Mesenchymal stem cell (in vitro differentiated cells and primary cell): ENCODE measurements at regions not wholly inside any gene's neighbourhood (a gene's known extent, or its start where the extent isn't known, plus 50 kb on each side); places are given as distances from the start of the nearest gene placed in this dataset.

Experiments used
- DNase-seq: peaks from one replicate; pipeline ENCODE4 v3.0.0-alpha.2; 2013
- H2AFZ ChIP-seq: one replicate; pipeline ENCODE4 v1.6.1; 2013; ENCODE audit warnings: low read depth, mild to moderate bottlenecking, control low read depth, inconsistent platforms, low read length, moderate library complexity
- H2AK5ac ChIP-seq: 2 replicates; pipeline ENCODE4 v1.6.1; 2013; ENCODE audit warnings: low read length, moderate library complexity, mild to moderate bottlenecking, inconsistent platforms; ENCODE audit not compliant: severe bottlenecking
- H2BK120ac ChIP-seq: one replicate; pipeline ENCODE4 v1.6.1; 2013; ENCODE audit warnings: low read depth, mild to moderate bottlenecking, inconsistent platforms, low read length, moderate library complexity
- H2BK12ac ChIP-seq, 2 experiments: one replicate each; pipeline ENCODE4 v1.6.1; 2013; ENCODE audit warnings: inconsistent platforms in 2 of 2, low read length in 2 of 2, mild to moderate bottlenecking in 2 of 2, moderate library complexity in 2 of 2, control low read depth in 1 of 2
- H2BK15ac ChIP-seq: one replicate; pipeline ENCODE4 v1.6.1; 2013; ENCODE audit warnings: mild to moderate bottlenecking, low read depth, inconsistent platforms; ENCODE audit not compliant: poor library complexity, severe bottlenecking
- H2BK5ac ChIP-seq: 2 replicates; pipeline ENCODE4 v1.6.1; 2013; ENCODE audit warnings: low read depth, mild to moderate bottlenecking, low read length, control low read depth, inconsistent platforms; ENCODE audit not compliant: poor library complexity, severe bottlenecking
- H3K14ac ChIP-seq, 2 experiments: one replicate each; pipeline ENCODE4 v1.6.1; 2013; ENCODE audit warnings: inconsistent platforms in 2 of 2, low read length in 2 of 2, control low read depth in 1 of 2, mild to moderate bottlenecking in 1 of 2, moderate library complexity in 1 of 2
- H3K18ac ChIP-seq, 2 experiments: one replicate each; pipeline ENCODE4 v1.6.1; 2013; ENCODE audit warnings: inconsistent platforms in 2 of 2, low read length in 2 of 2, control low read depth in 1 of 2, low read depth in 1 of 2, mild to moderate bottlenecking in 1 of 2
- H3K23ac ChIP-seq, 2 experiments: one replicate each; pipeline ENCODE4 v1.6.1; 2013; ENCODE audit warnings: inconsistent platforms in 2 of 2, low read length in 2 of 2, mild to moderate bottlenecking in 2 of 2, moderate library complexity in 2 of 2, control low read depth in 1 of 2
- H3K27ac ChIP-seq: 2 replicates; pipeline ENCODE4 v1.5.1; 2013; ENCODE audit warnings: mild to moderate bottlenecking, moderate library complexity, low read length, control low read depth, inconsistent platforms; ENCODE audit not compliant: poor library complexity, severe bottlenecking
- H3K27me3 ChIP-seq, 2 experiments: 2 replicates each; pipeline versions ENCODE4 v1.6.1 to v1.7.0; 2013; ENCODE audit warnings: low read length in 2 of 2, mild to moderate bottlenecking in 2 of 2, moderate library complexity in 2 of 2, control low read depth in 1 of 2, inconsistent platforms in 1 of 2; ENCODE audit not compliant: control insufficient read depth in 1 of 2, insufficient read depth in 1 of 2
- H3K36me3 ChIP-seq, 2 experiments: 2 replicates each; pipeline versions ENCODE4 v1.6.1 to v1.7.0; 2013; ENCODE audit warnings: low read length in 2 of 2, control low read depth in 1 of 2, inconsistent platforms in 1 of 2, low read depth in 1 of 2, mild to moderate bottlenecking in 1 of 2; ENCODE audit not compliant: insufficient read depth in 2 of 2, control insufficient read depth in 1 of 2
- H3K4ac ChIP-seq, 2 experiments: one replicate each; pipeline ENCODE4 v1.6.1; 2013; ENCODE audit warnings: inconsistent platforms in 2 of 2, low read length in 2 of 2, mild to moderate bottlenecking in 2 of 2, moderate library complexity in 2 of 2, control low read depth in 1 of 2, low read depth in 1 of 2
- H3K4me1 ChIP-seq: 2 replicates; pipeline ENCODE4 v1.6.1; 2013; ENCODE audit warnings: low read depth, low read length, control low read depth; ENCODE audit not compliant: control insufficient read depth, insufficient read depth
- H3K4me2 ChIP-seq: 2 replicates; pipeline ENCODE4 v1.6.1; 2013; ENCODE audit warnings: low read length, mild to moderate bottlenecking, inconsistent platforms; ENCODE audit not compliant: poor library complexity, severe bottlenecking
- H3K4me3 ChIP-seq, 2 experiments: 2 replicates each; pipeline versions ENCODE4 v1.5.1 to v1.7.0; 2013; ENCODE audit warnings: low read length in 2 of 2, mild to moderate bottlenecking in 2 of 2, control low read depth in 1 of 2, low read depth in 1 of 2; ENCODE audit not compliant: insufficient read depth in 1 of 2
- H3K79me1 ChIP-seq: replicated peaks from 2 replicates; pipeline ENCODE4 v1.6.1; 2013; ENCODE audit warnings: mild to moderate bottlenecking, control low read depth, low read length, inconsistent platforms; ENCODE audit not compliant: poor library complexity, severe bottlenecking
- H3K9ac ChIP-seq: 2 replicates; pipeline ENCODE4 v1.7.0; 2013; ENCODE audit warnings: mild to moderate bottlenecking, low read length, moderate library complexity
- H3K9me3 ChIP-seq: 2 replicates; pipeline ENCODE4 v1.7.0; 2013; ENCODE audit warnings: mild to moderate bottlenecking, low read length; ENCODE audit not compliant: control insufficient read depth
- H4K8ac ChIP-seq: one replicate; pipeline ENCODE4 v1.6.1; 2013; ENCODE audit warnings: inconsistent platforms, mild to moderate bottlenecking, low read length, moderate library complexity
- H4K91ac ChIP-seq: one replicate; pipeline ENCODE4 v1.6.1; 2013; ENCODE audit warnings: mild to moderate bottlenecking, low read length, inconsistent platforms
- WGBS: methylation state at CpG from one replicate; pipeline ENCODE4 v1.1.7; 2013; ENCODE audit warnings: mixed read lengths; 5-methylcytosine and 5-hydroxymethylcytosine counted together

DNA sequence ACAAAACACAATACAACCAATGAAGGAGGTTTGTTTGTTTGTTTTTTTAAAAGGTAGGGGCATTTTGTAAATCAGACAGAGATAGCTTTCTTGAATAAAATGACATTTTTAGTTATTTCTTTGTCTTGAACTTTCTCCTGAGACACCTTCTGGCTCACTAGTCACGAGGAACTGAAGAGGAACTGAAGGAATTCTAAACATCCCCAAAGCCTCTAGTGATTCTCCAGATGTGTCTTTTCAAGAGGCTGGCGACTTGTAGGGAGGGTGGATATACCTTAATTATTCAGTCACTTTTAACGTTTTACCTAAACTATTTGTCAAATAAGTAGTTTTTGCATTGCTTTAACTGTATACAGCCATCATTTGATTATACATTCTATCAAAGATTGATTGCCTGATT, 211.2 kb upstream of the LRIG3 start:
- H3K4me1 ChIP-seq, result no peaks in the 10 kb centered on the region
- no peak overlapping the region for H2BK5ac ChIP-seq
- no peak overlapping the region for H2AK5ac ChIP-seq
- no peak overlapping the region for H2BK15ac ChIP-seq
- peak; percentile 13 for DNase-seq
- H4K91ac ChIP-seq, result no peak overlapping the region
- no peak overlapping the region for H3K18ac ChIP-seq
- H3K4me3 ChIP-seq, result no peak overlapping the region
- no peak overlapping the region for H2BK120ac ChIP-seq
- H3K23ac ChIP-seq, result no peak overlapping the region
- no peak overlapping the region for H3K14ac ChIP-seq
- no peak overlapping the region for H3K27ac ChIP-seq
- no peak overlapping the region for H3K4ac ChIP-seq
- no peaks in the 10 kb centered on the region for H3K36me3 ChIP-seq
- H2AFZ ChIP-seq, result no peak overlapping the region
- no peak overlapping the region for H3K9ac ChIP-seq
- no peaks in the 10 kb centered on the region for H3K9me3 ChIP-seq
- no peak overlapping the region for H3K4me2 ChIP-seq
- no peak overlapping the region for H4K8ac ChIP-seq
- no peak overlapping the region for H2BK12ac ChIP-seq
- H3K79me1 ChIP-seq, result no peaks in the 10 kb centered on the region
- no CpG with 5 or more reads among the region's 3 CpGs for WGBS
- no peaks in the 10 kb centered on the region for H3K27me3 ChIP-seq

DNA sequence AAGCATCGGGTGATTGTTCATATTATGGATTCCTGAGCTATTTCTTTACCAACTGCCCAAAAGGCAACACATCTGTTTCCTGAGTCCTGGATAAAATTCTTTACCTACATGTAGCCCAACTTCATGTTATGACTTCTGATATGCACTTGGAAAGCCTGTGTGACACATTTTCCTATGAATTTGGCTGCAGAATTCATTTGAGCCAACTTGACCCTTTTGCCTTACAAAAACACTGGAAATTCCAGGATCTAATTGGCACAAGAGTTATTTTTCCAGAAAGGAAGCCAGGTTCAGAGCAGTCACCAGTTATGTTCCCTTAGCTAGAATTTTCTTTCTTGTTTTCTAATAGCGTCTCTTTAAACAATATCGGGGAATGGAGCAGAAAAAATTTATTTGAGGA, 202.5 kb upstream of the LRIG3 start:
- Histone ChIP-seq H2AK5ac (no peak overlapping the region), H2BK15ac (no peak overlapping the region), H3K36me3 (no peaks in the 10 kb centered on the region), H2BK12ac (no peak overlapping the region), H3K27me3 (no peaks in the 10 kb centered on the region), H3K23ac (no peak overlapping the region), H3K14ac (no peak overlapping the region), H3K4me1 (no peaks in the 10 kb centered on the region), H4K8ac (no peak overlapping the region), H3K9me3 (no peaks in the 10 kb centered on the region), H2AFZ (no peak overlapping the region), H3K4me2 (no peak overlapping the region), H3K9ac (no peak overlapping the region), H4K91ac (no peak overlapping the region), H3K4ac (no peak overlapping the region), H3K4me3 (no peak overlapping the region), H3K27ac (no peak overlapping the region), H2BK120ac (no peak overlapping the region), H3K18ac (no peak overlapping the region), H2BK5ac (no peak overlapping the region), H3K79me1 (no peaks in the 10 kb centered on the region)
- WGBS, result no CpG with 5 or more reads among the region's 3 CpGs
- no peak for DNase-seq

DNA sequence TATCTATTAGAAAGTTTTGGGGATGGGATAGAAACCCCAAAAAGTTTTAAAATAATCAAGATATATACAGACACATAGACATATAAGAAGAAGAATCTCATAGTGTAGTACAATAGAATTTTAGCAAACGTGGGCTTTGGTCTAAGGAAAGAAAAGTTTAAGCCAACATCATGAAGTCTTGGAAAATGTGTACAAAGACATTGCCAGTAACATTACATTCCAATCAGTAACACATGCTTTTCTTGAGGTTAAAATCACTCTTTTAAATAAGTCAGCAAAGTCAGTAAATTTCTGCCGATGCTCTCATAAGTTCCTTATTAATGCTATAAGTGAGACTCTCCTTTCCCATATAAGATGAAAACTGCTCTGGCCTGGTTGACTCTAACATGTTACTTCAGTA, 201.1 kb upstream of the LRIG3 start:
- WGBS, result 100% methylated on average over 1 of the region's 2 CpGs
- H4K91ac ChIP-seq, result no peak overlapping the region
- H3K9ac ChIP-seq, result no peak overlapping the region
- no peaks in the 10 kb centered on the region for H3K9me3 ChIP-seq
- H3K27me3 ChIP-seq, result no peaks in the 10 kb centered on the region
- no peak overlapping the region for H3K27ac ChIP-seq
- no peak overlapping the region for H3K14ac ChIP-seq
- no peak overlapping the region for H3K18ac ChIP-seq
- H2BK12ac ChIP-seq, result no peak overlapping the region
- H3K4me3 ChIP-seq, result no peak overlapping the region
- no peak overlapping the region for H2AFZ ChIP-seq
- H2AK5ac ChIP-seq, result no peak overlapping the region
- H3K79me1 ChIP-seq, result no peaks in the 10 kb centered on the region
- H2BK120ac ChIP-seq, result no peak overlapping the region
- H3K36me3 ChIP-seq, result no peaks in the 10 kb centered on the region
- no peak overlapping the region for H3K4me2 ChIP-seq
- no peak for DNase-seq
- no peak overlapping the region for H3K23ac ChIP-seq
- no peak overlapping the region for H4K8ac ChIP-seq
- no peak overlapping the region for H2BK5ac ChIP-seq
- H3K4ac ChIP-seq, result no peak overlapping the region
- no peaks in the 10 kb centered on the region for H3K4me1 ChIP-seq
- no peak overlapping the region for H2BK15ac ChIP-seq

DNA sequence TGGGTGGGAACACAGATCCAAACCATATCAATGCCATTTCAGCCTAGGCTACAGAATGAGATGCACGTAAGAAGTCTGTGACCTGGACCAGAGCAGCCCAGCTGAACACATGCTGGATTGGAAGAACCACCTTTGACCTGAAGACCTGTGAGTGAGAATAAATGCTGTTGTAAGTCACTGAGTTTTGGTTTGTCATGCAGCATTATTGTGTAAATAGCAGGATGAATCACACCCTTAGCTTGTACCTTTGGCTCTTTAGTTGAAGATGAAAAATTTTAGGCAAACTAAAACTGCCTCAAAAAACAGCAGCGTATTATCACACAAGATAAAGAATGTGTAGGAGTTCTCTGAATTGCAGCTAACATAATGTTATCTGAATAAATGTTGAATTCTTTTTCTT, 199.4 kb upstream of the LRIG3 start:
- no peaks in the 10 kb centered on the region for H3K4me1 ChIP-seq
- no peaks in the 10 kb centered on the region for H3K36me3 ChIP-seq
- H3K18ac ChIP-seq, result no peak overlapping the region
- H2AK5ac ChIP-seq, result no peak overlapping the region
- H3K4ac ChIP-seq, result no peak overlapping the region
- H2BK120ac ChIP-seq, result no peak overlapping the region
- no peaks in the 10 kb centered on the region for H3K9me3 ChIP-seq
- no peak overlapping the region for H2BK5ac ChIP-seq
- H3K4me3 ChIP-seq, result no peak overlapping the region
- no peak overlapping the region for H3K4me2 ChIP-seq
- no peaks in the 10 kb centered on the region for H3K79me1 ChIP-seq
- DNase-seq, result peak; percentile 16
- H2AFZ ChIP-seq, result no peak overlapping the region
- H3K14ac ChIP-seq, result no peak overlapping the region
- H2BK15ac ChIP-seq, result no peak overlapping the region
- no peak overlapping the region for H3K9ac ChIP-seq
- no peak overlapping the region for H4K91ac ChIP-seq
- no peak overlapping the region for H2BK12ac ChIP-seq
- H3K27ac ChIP-seq, result no peak overlapping the region
- 100% methylated on average over 1 of the region's 2 CpGs for WGBS
- H4K8ac ChIP-seq, result no peak overlapping the region
- H3K27me3 ChIP-seq, result no peaks in the 10 kb centered on the region
- no peak overlapping the region for H3K23ac ChIP-seq
